Natural killer cell (primary cell): ENCODE measurements at regions not wholly inside any gene's neighbourhood (a gene's known extent, or its start where the extent isn't known, plus 50 kb on each side); places are given as distances from the start of the nearest gene placed in this dataset.

Experiments used
- ATAC-seq, 3 donors: fragments of 150-1000 bp in 2 of 3; fragments of 200-7000 bp in 1 of 3; cut with Tn5 transposase; 1 replicate in 1 of 3; 2 replicates in 2 of 3; pipeline ENCODE4 v1.10.0; 2021; ENCODE audit warnings: mild to moderate bottlenecking in 2 of 3, moderate library complexity in 2 of 3
- DNase-seq, 2 donors: peaks; one replicate each; pipeline versions ENCODE4 v3.0.0 to v3.0.0-alpha.2; 2013 to 2021; ENCODE audit warnings: mixed read lengths in 1 of 2
- H3K27ac ChIP-seq: one replicate; pipeline ENCODE4 v1.5.1; 2013; ENCODE audit warnings: mild to moderate bottlenecking, low read length
- H3K27me3 ChIP-seq: one replicate; pipeline ENCODE4 v1.6.1; 2013; ENCODE audit warnings: low read length; ENCODE audit not compliant: control insufficient read depth, insufficient read depth
- H3K36me3 ChIP-seq: one replicate; pipeline ENCODE4 v1.6.1; 2013; ENCODE audit warnings: low read length; ENCODE audit not compliant: control insufficient read depth, insufficient read depth
- H3K4me1 ChIP-seq: one replicate; pipeline ENCODE4 v1.6.1; 2013; ENCODE audit warnings: low read length; ENCODE audit not compliant: control insufficient read depth, insufficient read depth
- H3K4me3 ChIP-seq: one replicate; pipeline ENCODE4 v1.5.1; 2013; ENCODE audit warnings: low read length
- H3K9me3 ChIP-seq: one replicate; pipeline ENCODE4 v1.6.1; 2013; ENCODE audit warnings: low read length; ENCODE audit not compliant: control insufficient read depth, insufficient read depth
- H3K27ac Mint-ChIP-seq, 2 donors: one replicate each; pipeline ENCODE4 v1.8.0; 2022; ENCODE audit warnings: mild to moderate bottlenecking in 2 of 2, mixed read lengths in 2 of 2, moderate library complexity in 1 of 2
- H3K27me3 Mint-ChIP-seq, 2 donors: one replicate each; pipeline ENCODE4 v1.8.0; 2022; ENCODE audit warnings: low read depth in 2 of 2, mixed read lengths in 2 of 2
- H3K36me3 Mint-ChIP-seq: one replicate; pipeline ENCODE4 v1.8.0; 2022; ENCODE audit warnings: mixed read lengths
- H3K4me1 Mint-ChIP-seq, 2 donors: one replicate each; pipeline ENCODE4 v1.8.0; 2022; ENCODE audit warnings: mixed read lengths in 2 of 2
- H3K4me3 Mint-ChIP-seq: one replicate; pipeline ENCODE4 v1.8.0; 2022; ENCODE audit warnings: mild to moderate bottlenecking, moderate library complexity, mixed read lengths
- H3K9me3 Mint-ChIP-seq, 2 donors: one replicate each; pipeline ENCODE4 v1.8.0; 2022; ENCODE audit warnings: mixed read lengths in 2 of 2
- WGBS: methylation state at CpG from one replicate; pipeline ENCODE4 v1.1.7; 2013; ENCODE audit warnings: missing lambda C conversion rate; ENCODE audit not compliant: insufficient coverage; 5-methylcytosine and 5-hydroxymethylcytosine counted together
- intact Hi-C: fragments of 100-400 bp; cut with micrococcal nuclease; formaldehyde crosslinking; loops from one replicate; pipeline ENCODE4 v1.14.2; 2022
- TF ChIP-seq, protein P1 (sequence below): fragments of 200-600 bp; IDR thresholded peaks from one replicate; pipeline ENCODE4 v1.8.0; 2022; ENCODE audit warnings: antibody characterized with exemption

DNA sequence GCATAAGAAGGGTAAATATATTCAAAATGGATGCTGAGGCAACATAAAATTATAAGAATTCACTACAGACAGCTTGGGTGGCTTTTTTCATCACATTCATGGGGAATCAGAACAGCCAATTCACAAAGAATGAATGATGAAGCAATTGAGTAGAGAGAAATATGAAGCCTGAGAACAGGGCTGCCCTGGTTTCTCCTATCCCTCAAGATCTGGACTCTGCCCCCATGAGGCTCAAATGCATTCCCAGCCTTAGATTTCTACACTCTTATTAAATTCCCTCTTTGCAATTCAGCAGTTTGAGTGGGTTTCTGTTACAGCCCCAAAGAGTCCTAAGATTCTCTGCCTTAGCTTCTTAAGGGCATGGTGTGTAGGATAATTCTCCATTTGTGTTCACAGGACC is 172.5 kb downstream of the MAIP1 start:
- Histone ChIP-seq H3K4me3 (no peak overlapping the region), H3K9me3 (no peaks in the 10 kb centered on the region), H3K4me1 (no peaks in the 10 kb centered on the region), H3K27me3 (no peaks in the 10 kb centered on the region), H3K36me3 (no peaks in the 10 kb centered on the region), H3K27ac (no peak overlapping the region)
- ATAC-seq (no peak), DNase-seq (no peak)
- TF ChIP-seq, protein P1, sequence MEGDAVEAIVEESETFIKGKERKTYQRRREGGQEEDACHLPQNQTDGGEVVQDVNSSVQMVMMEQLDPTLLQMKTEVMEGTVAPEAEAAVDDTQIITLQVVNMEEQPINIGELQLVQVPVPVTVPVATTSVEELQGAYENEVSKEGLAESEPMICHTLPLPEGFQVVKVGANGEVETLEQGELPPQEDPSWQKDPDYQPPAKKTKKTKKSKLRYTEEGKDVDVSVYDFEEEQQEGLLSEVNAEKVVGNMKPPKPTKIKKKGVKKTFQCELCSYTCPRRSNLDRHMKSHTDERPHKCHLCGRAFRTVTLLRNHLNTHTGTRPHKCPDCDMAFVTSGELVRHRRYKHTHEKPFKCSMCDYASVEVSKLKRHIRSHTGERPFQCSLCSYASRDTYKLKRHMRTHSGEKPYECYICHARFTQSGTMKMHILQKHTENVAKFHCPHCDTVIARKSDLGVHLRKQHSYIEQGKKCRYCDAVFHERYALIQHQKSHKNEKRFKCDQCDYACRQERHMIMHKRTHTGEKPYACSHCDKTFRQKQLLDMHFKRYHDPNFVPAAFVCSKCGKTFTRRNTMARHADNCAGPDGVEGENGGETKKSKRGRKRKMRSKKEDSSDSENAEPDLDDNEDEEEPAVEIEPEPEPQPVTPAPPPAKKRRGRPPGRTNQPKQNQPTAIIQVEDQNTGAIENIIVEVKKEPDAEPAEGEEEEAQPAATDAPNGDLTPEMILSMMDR: no peak
- no peaks in the 10 kb centered on the region for H3K4me1 Mint-ChIP-seq
- peaks cover 3 to 8% of the 10 kb centered on the region in 2 donors for H3K27me3 Mint-ChIP-seq
- H3K4me3 Mint-ChIP-seq: no peak overlapping the region
- H3K27ac Mint-ChIP-seq: no peak overlapping the region
- intact Hi-C loops: no loop called here
- peaks cover 0 to 3% of the 10 kb centered on the region in 2 donors for H3K9me3 Mint-ChIP-seq
- H3K36me3 Mint-ChIP-seq: no peaks in the 10 kb centered on the region

DNA sequence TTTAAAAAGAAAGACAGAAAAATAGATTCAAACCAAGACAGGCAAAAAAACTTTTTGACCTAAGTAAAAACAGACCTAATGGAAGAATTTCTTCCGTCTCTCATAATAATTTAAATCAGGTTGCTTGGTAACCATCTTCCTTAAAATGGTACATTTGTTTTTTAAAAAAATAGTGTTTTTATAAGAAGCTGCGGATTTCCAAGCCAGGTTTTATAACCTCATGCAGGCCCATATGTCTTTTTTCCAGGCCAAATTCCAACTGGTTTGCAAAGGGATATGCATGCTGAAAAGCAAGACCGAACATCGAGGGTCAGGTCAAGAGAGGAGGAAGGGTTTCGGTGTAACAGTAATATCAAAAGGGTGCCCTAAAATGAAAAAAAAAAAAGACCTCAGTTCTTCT is 172.9 kb downstream of the MAIP1 start:
- WGBS: 94% methylated on average over 5 of the region's 5 CpGs
- ATAC-seq (no peak), DNase-seq (no peak)
- Mint-ChIP-seq H3K27me3 (peaks cover 3 to 8% of the 10 kb centered on the region in 2 donors), H3K36me3 (no peaks in the 10 kb centered on the region), H3K4me3 (no peak overlapping the region), H3K27ac (no peak overlapping the region), H3K4me1 (no peaks in the 10 kb centered on the region), H3K9me3 (peaks cover 0 to 3% of the 10 kb centered on the region in 2 donors)
- TF ChIP-seq, protein P1: no peak
- H3K4me1 ChIP-seq: no peaks in the 10 kb centered on the region
- no peak overlapping the region for H3K4me3 ChIP-seq
- no peaks in the 10 kb centered on the region for H3K27me3 ChIP-seq
- intact Hi-C loops: no loop called here
- no peak overlapping the region for H3K27ac ChIP-seq
- H3K9me3 ChIP-seq: no peaks in the 10 kb centered on the region
- no peaks in the 10 kb centered on the region for H3K36me3 ChIP-seq

DNA sequence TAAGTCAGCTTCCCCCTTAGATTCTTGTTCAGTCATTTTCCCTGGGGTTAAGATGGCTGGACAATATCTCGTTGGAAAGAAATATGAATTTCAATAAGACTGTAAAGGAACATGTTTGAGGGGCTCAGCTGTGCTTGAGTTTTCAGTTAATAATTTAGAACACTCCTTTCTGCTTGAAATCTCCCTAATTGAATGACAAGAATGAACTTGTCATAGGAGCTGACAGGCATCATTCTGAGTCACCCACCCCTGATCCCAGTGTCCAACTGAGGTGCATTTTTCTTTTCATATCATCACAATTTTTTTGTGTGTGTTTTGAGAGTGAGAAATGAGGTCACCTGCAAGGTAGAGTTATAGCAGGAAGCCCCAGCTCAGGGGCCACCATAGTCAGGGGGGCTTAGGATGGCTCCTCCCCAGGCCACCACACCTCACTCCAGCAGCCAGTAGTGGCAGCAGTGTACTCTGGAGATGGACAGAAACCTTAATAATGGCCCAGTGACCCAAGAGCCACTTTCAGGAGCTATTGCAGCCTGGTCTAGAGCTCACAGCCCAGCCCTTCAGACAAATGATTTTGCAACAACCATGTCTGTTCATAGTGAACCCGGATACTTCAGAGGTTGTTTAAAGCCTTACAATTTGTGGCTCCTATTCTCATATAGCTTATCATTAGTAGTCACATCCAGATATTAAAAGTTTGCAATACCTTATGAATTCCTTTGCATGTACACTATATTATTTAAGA is 174.5 kb downstream of the MAIP1 start:
- H3K4me3 ChIP-seq: no peak overlapping the region
- Mint-ChIP-seq H3K4me3 (no peak overlapping the region), H3K27me3 (peaks cover 3 to 8% of the 10 kb centered on the region in 2 donors), H3K36me3 (no peaks in the 10 kb centered on the region), H3K4me1 (no peaks in the 10 kb centered on the region), H3K27ac (no peak overlapping the region), H3K9me3 (no peaks in the 10 kb centered on the region)
- TF ChIP-seq, protein P1: no peak
- ATAC-seq: no peak
- 100% methylated on average over 2 of the region's 2 CpGs for WGBS
- no peaks in the 10 kb centered on the region for H3K36me3 ChIP-seq
- H3K4me1 ChIP-seq: no peaks in the 10 kb centered on the region
- intact Hi-C loops: no loop called here
- no peak for DNase-seq
- no peaks in the 10 kb centered on the region for H3K27me3 ChIP-seq
- no peaks in the 10 kb centered on the region for H3K9me3 ChIP-seq
- H3K27ac ChIP-seq: no peak overlapping the region

DNA sequence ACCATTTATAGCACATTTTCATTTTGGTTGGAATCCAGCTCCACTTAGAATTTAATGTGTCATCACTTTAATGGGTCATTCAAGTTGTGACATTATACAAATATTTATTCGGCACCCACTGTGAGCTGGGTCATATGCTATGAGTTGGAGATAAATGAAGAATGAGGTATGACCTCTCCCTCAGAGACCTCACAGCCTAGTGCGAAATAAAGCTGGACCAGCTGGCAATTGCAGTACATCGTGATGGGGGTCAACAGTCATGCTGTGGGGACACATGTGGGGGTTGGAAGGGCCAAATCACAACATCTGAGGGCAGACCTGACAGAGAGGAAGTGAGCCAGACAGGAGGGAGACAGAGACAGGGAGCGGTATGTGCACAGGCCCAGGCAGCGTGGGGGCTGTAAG is 175.4 kb downstream of the MAIP1 start:
- H3K9me3 Mint-ChIP-seq: no peaks in the 10 kb centered on the region
- 70% methylated on average over 5 of the region's 5 CpGs for WGBS

More for the DNA sequence above, 175.4 kb downstream of the MAIP1 start:
- H3K27me3 Mint-ChIP-seq: peaks cover 3 to 8% of the 10 kb centered on the region in 2 donors
- Histone ChIP-seq H3K27ac (no peak overlapping the region), H3K27me3 (no peaks in the 10 kb centered on the region), H3K36me3 (no peaks in the 10 kb centered on the region), H3K4me3 (no peak overlapping the region), H3K9me3 (no peaks in the 10 kb centered on the region), H3K4me1 (no peaks in the 10 kb centered on the region)
- DNase-seq (no peak), ATAC-seq (no peak)
- H3K4me3 Mint-ChIP-seq: no peak overlapping the region
- H3K36me3 Mint-ChIP-seq: no peaks in the 10 kb centered on the region
- no peaks in the 10 kb centered on the region for H3K4me1 Mint-ChIP-seq
- intact Hi-C loops: no loop called here
- TF ChIP-seq, protein P1: no peak
- no peak overlapping the region for H3K27ac Mint-ChIP-seq
